DMS 273 treated with DMSO at 0.1 percent for 48 hours (cell line): ENCODE measurements at regions not wholly inside any gene's neighbourhood (a gene's known extent, or its start where the extent isn't known, plus 50 kb on each side); places are given as distances from the start of the nearest gene placed in this dataset.

Experiments used
- DNase-seq: peaks from one replicate; lab custom pipeline; 2025; lab: John Stamatoyannopoulos, UW

DNA sequence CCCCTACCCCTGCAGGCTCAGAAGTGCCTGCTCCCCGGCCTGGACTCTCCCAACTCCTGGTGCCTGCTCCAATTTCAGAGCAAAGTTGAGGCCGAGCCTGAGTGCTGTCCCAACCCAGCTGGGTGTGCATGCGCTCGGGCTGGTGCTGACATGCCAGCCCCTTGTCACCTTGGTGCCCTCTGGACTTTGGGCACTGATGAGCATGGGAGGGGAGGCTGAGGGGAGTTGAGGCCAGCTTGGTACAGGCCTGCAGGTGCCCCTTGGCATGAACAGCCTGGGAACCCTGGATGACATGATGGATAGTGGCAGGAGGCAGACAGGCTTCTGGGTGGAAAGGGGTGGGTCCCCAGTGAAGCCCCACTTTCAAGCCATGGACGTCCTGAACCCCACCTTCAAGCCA is 366.1 kb upstream of the NEGR1 start:
- no peak for DNase-seq

DNA sequence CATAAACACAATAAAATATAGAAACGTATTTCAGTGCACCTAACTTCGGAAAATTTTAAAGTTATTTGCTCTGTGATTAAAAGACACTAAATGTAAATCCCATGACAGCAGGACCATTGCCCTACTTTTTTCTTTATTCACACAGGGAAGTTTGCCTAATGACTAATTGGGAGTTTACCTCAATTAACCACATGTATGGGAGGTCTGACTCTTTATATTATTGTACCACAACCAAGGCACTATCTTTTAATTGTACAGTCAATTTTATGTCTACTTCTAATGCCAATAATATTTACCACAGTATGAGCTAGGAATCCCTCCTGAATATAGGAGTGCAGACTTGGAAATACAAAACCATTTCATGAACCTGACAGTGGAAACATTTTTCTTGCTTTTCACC is 360.8 kb upstream of the NEGR1 start:
- DNase-seq, result no peak

DNA sequence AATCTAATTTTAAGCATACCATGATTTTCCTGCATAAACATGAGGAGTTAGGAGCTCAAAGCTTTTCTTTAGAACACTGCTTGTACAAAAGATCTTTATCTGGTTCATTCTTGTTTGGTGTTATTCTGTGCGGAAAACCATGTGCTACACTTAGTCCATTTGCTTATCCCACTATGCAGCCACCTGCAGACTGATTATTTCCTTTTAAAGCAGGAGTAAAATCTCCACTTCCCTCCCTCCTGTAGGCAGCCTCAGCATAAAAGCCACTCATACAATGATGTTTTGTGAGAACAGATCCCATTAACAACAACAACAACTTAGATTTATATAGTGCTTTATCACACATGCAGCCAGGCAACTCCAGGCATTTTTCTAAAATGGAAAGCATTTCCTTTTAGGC is 355.3 kb upstream of the NEGR1 start:
- DNase-seq, result no peak

DNA sequence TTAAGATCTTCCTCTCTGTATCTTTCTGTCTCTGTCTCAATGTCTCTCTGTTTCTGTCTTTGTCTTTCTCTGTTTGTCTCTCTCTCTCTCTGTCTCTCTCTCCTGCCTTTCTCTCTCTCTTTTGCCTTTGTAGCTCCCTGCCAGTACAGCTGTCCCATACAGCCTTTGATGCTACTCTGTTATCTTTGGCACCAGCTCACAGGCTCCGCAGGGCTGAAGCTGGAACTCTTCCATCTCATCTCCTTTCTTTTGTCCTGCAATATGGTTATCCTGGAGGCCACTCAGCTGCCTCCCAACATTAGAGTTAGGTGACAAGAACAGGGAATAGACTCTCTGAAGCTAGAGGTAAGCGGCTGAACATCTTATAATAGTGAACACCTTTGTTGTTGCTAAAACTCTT is 354.3 kb upstream of the NEGR1 start:
- DNase-seq, result peak; percentile 36

DNA sequence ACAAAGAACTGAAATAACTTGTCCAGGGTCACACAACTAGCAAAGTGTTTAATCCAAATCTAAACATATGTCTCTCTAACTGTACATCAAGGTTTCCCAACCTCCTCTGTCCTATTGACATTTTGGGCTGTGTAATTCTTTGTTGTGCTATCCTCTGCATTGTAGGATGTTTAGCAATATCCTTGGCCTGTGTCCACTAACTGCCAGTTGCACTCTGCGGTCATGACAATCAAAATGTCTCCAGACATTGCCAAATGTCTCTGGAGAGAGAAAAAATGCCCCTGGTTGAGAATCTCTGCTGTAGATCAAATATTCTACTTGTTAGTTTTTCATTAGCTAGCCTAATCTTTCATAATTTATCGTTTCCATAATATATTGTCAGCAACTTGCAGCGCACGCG is 353.4 kb upstream of the NEGR1 start:
- no peak for DNase-seq

DNA sequence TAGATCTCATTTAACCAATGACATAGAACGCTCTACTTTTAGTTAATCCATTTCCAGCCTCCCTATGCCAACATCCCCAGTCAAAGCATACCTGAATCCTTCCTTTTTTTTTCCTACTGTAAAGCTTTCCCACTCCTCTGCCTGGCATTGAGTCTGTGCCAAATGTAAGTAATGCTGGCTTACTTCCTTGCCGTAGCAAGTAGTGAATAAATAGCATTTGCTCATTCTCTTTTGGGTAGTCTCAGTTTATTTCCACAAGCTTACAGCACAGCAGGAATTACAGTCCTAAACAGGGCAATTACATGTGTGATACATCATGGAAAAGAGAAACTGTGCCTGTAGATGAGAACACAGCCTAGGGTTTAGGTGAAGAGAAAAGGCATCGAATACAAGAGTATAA is 352.6 kb upstream of the NEGR1 start:
- no peak for DNase-seq

DNA sequence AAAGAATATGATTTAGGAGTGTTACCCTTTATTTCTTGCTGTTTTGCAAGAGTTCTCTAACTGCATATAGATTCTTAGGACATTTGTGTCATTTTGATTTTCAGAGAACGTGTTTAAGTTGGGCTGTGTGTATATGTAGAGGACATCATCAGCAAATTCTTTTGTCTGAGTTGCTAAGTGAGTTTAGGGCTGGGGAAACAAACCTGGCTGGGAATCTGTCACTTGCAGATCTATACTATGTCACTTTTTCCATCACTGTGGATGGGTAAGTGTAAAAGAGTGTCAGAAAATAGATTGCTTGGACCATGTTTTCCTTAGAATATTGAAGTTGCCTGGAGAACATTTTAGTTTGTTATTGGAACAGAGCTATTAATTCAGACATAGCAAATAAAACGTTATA is 349.1 kb upstream of the NEGR1 start:
- no peak for DNase-seq

DNA sequence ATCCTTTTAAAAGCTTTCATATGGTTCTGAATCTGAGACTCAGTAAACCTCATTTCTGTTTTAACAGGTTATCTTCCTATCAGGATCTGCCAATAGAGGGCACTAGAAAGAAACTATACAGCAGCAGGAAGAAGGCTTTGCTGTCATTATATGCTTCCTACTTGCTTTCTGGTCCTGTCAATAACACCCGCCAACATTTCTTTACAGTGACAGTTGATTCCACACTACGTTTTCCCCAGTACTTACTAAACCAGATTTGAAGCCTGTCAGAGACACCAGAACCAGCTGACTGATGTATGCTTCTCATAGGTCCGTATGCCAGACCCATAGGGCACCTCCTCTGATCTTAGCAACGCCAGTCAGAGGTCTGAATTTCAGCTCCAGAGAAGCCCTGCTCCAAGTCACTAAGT is 341.0 kb upstream of the NEGR1 start:
- DNase-seq, result peak; percentile 13

DNA sequence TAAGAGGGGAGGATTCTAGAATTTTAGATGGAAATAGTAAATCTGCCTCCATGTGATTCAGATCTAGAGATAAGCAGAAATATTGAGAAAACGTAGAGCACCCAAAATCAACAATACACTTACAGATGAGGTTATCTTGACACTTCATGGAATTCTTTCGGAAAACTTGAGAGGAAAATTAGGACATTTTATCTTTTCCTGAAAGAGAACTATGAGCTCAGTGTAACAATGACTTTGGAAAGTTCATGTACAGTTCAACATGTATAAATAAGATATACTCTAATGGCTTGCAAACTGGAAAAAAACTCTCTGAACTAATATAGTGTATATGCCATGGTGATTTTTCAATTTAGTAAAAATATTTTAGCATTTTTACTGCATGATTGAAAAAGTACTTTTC is 338.1 kb upstream of the NEGR1 start:
- DNase-seq, result no peak

DNA sequence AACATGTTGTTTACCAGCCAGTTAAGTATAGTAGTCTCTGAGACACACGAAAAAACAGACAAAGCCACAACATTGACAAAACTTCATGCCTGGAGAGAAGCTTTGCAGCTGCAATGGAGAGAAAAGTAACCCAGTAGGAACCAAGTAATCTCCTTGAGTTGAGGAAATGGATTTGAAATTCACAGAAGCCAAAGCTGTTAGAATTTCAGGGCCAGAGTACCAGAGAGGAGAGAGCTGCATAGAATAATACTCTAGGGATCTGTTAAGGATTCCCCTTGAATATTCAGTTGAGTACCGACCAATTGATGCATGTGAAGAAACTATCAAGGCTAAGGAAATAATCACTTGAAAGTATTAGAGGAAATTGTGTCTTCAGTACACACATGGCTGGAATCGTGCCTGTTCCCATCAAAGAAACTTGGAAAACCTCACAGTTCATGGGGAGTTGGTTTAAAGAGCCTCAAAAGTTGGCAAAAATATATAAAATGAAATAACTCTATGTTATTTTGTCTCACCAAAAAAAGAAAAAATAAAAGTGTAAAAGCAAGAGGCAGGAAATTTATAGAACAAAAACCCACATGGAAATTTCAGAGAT is 324.0 kb upstream of the NEGR1 start:
- DNase-seq, result no peak

DNA sequence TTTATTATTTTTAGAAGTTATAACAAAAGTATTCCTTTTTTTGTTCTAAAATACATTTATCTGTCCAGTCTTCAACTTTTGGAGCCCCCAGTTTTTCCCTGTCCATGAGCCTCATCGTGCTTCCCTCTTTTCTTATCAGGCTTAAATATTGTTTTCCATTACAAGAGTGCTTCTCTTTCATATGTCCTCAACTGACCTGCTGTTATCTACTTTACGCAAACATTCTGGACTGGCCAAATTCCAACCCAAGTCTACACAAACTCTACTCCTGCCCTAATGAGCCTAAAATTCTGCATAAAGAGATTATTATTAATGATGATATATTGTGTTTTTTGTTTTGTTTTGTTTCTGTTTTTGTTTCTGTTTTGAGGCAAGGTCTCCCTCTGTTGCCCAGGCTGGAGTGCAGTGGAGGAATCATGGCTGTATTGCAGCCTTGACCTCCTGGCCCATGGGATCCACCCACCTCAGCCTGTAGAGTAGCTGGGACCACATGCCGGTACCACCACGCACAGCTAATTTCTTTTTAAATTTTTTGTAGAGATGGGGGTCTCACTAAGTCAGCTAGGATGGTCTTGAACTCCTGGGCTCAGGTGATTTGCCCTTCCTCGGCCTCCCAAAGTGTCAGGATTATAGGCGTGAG is 318.8 kb upstream of the NEGR1 start:
- no peak for DNase-seq

DNA sequence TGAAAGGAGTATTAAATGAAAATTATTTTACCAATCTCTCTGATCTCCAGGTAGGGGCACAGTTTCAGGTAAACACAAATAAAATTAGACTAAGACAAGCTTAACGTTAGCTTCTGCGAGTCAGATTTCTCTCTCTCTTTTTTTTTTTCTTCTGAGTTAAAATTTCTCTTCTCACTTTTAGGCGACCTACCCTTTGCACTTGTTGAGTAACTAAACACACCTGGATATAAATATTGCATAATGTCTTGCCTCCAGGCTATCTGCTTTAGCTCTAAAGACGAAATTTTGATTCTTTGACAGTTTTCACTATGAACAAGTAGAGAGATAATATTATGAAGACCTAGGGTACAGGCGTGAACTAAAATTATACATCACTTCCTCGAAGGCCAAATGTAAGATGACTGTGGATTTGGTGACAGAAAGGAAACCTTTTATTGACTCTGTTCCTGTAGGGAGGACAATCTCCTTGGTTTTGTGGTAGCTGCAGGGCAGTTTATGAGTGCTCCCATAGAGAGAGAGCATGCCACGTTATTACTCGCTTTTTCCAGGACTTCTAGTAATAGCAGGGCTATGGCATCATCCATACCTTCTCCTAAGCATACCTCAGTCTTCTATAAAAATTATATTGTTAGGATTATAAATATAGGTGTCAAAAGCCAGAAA is 303.8 kb upstream of the NEGR1 start:
- no peak for DNase-seq

DNA sequence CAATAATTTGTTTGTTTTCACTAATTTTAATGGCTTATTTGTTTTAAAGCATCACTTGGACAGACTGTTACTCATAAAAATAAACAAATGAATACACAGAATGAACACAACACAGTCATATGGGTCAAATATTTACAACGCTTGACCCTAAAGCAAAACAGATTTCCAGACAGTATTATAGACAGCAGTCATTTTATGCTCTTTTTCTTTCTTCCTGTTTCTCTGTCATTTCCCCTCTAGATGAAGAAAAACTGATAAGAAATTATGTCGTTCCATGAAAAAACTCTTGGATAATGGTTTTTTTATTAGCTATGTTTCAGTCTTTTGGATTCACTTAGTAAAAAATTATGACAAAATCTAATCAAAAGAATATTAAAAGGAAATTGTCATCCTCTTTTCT is 297.3 kb upstream of the NEGR1 start:
- DNase-seq, result no peak

DNA sequence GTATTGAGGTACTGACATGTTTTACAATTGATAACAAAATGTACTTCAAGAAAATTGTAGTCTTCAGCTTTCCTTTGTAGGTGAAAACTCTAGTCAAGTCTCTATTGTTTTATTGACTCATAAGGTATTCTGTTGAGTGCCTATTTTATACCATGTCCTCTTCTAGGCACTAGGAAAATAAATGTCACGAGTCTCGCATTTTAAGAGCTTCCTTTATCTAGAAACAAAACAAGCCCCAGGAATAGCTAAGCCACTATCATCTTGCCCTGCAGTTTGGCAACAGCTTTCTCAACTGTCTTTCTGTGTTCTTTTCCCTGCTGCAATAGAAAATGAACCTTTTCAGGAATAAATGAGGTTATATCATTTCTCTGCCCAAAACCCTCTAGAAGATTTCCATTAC is 288.5 kb upstream of the NEGR1 start:
- DNase-seq, result no peak

DNA sequence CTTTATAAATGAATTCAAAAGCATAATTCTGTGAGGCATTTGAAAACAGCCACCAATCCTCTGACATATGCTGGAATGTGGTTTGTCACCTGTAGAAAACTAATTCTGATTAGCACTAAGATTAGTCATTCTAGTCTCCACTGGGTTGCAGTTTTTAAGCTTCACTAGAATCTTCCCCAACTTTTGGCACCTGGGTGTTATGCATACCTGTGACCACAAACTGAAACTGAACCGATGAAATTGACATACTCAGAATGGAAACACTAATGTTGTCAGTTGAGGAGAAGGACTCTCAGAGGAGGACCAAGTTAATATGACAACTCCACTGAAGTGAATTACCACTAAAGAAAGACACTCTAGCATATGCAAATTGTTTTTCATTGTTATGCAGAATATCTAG is 285.8 kb upstream of the NEGR1 start:
- no peak for DNase-seq

DNA sequence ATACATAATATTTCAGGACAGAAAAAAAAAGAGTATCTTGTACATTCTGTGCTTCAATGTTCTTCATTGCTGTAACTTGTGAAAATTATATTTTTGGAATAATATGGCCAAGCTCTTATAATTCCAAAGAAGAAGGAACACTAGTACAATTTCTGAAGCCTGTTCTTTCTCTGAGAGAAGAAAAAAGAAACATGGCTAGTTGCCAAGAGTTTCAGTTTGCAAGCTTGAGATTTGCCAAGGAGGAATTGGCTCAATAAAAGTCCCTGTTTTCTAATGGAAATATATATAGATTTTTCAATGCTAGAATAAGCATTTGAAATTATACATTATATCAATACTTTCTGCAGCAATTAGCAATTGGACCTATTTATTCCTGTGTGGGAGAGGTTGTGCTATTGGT is 285.2 kb upstream of the NEGR1 start:
- DNase-seq, result no peak

DNA sequence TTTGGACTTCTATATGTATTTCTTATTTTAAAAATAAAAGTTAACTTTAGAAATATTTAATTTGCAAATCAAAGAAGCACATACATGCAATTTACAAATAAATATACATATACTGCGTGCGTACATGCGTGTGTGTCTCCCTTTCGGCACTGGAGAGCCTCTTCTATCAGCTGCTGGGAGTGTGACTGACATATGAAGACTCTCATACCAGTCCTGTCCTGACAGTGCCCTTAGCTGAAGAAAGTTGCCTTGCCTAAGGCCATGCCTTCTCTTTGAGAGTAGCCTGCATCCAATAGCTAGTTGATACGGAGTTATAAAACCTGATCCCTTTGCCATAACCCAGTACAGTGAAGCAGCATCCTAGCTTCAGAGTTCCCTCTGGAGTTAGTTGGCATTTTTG is 282.4 kb upstream of the NEGR1 start:
- no peak for DNase-seq

DNA sequence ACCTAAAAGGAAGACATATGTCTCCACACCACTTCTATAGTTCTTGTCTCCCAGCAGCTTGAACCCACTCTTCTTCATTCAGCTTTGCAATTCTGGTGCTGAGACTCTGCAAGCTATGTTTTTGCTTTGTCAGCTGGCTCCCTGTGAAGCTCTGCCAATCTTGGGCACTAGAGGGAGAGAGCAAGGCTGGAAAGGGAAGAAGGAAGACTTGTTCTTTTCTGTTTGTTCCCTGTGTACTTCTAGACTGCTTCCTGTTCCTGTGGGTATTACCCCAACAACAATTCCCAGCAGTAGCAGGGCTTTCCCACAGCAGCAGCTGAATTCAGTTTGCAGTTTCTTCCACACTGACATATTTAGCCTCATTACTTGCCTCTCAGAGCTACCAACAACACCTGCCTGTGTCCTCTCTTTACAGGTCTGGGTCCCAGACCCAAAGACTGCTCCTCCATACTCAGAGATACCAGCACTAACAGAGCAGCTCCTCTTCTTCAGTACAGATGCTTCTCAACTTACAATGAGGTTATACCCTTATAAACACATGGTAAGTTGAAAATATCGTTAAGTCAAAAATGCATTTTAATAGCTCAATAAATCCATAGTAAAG is 275.2 kb upstream of the NEGR1 start:
- no peak for DNase-seq

DNA sequence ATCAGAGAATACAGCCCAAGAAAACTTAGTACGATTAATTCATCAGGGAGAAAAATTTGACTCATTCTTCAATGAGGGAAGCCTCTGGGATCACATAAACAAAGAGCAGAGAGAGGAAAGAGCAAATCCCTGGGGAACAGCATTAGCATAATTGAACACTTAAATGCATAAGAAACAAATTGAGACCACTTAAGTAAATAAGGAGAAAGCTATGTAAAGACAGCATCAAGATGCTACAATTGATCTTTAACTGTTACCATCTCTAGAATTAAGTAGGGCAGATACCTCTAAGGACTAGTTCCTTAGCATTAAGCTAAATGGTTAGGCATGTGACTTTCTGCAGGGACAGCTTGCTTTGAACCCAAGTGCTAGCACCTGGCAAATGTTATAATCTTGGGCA is 265.1 kb upstream of the NEGR1 start:
- DNase-seq, result no peak

DNA sequence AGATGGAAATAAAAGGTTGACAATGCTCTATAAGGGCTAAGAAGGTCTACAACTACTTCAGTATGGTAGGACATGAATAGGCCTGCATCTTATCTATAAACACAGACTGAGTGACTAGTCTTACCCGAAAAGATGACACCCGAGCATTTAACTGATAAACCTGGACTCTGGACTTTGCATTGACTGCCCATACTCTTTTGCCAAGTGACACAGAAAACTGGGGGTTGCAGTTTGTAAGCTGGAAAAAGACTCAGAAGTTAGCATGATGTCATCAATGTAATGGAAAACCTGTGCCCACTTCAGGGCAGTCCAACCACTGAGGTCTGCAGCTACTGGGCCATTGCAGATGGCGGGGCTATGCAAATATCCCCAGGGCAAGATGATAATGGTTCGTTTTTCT is 258.3 kb upstream of the NEGR1 start:
- no peak for DNase-seq

DNA sequence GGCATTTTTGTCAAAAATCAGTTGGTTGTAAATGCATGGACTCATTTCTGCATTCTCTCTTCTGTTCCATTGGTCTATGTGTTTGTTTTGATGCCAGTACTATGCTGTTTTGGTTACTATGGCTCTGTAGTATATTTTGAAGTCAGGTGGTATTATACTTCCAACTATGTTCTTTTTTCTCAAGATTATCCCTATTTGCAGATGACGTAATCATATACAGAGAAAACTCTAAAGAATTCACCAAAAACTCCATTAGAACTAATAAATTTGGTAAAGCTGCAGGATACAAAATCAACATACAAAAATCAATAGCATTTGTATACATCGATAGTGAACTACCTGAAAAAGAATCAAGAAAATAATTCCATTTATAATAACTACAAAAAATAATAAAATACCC is 253.1 kb upstream of the NEGR1 start:
- no peak for DNase-seq

DNA sequence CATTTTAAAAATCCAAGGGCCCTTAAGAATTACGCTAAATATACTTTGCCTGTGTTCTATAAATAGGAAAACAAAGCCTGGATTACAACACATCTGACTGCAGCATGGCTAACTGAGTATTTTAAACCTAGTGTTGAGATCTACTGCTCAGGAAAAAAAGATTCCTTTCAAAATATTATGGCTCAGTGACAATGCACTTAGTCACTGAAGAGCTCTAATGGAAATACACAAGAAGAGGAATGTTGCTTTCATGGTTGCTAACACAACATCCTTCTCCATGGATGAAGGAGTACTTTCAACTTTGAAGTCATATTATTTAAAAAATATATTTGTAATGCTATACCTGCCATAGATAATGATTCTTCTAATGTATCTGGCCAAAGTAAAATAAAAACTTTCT is 248.3 kb upstream of the NEGR1 start:
- no peak for DNase-seq

DNA sequence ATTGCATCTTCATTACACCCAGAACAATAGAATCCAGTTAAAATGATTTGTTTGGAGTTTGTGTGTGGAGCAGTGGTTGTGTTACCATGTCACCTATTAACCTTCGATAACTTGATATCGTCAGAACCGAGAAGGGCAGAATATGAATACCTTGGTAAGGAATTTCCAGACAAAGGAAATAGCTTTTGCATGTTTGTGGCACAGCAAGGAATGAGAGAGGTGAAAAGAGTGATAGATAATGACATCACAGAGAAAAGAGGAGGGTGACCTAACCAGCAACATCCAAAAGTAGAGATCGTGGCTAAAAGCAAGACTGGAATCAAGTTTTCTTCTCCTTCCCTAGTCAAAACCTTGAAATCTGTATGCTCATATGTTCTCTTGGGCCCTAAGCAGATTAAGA is 244.6 kb upstream of the NEGR1 start:
- DNase-seq, result no peak

DNA sequence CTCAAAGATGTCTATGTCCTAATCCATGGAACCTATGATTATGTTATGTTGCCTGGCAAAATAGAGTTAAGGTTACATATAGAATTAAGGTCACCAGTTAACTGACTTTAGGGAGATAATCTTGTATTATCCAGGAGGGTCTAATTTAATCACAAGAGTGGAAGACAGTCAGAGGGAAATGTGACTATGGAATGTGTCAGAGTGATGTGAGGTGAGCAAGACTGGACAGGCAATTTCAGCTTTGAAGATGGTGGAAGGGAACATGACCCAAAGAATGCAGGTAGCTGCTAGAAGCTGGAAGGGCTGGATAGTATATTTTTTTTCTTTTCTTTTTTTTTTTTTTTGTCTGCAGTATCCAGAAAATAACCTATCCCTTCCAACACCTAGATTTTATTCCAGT is 241.7 kb upstream of the NEGR1 start:
- no peak for DNase-seq
